Stimulated activated CD4-positive, alpha-beta T cell treated with anti-CD3 and anti-CD28 coated beads, Interleukin-12 subunit alpha, Interleukin-12 subunit beta, amount 100 ng/mL, for 48 hours (primary cell): ENCODE measurements at regions not wholly inside any gene's neighbourhood (a gene's known extent, or its start where the extent isn't known, plus 50 kb on each side); places are given as distances from the start of the nearest gene placed in this dataset.
"Not testable (repeated sequence)": the region's sequence is repeated elsewhere in the genome, so short reads cannot be mapped to it uniquely, and the experiment has no call there.

ENCODE experiments used
- DNase-seq, 3 donors: peaks; one replicate each; pipeline ENCODE4 v3.0.0-alpha.2; 2020; ENCODE audit warnings: low read depth in 2 of 3, low spot score in 1 of 3

- DNase-seq = peak; percentile 28 to 36 (median 30)
Measured at GRCh38 chr6:149234051-149234962, 83.2 kb upstream of the TAB2 start.

GRCh38 chr6:149235130-149235561 lies 82.4 kb upstream of the TAB2 start:
- DNase-seq = no peak

- no peak for DNase-seq
Measured at GRCh38 chr6:149236589-149236988, 80.9 kb upstream of the TAB2 start.

GRCh38 chr6:149237464-149237863 lies 80.0 kb upstream of the TAB2 start:
- no peak for DNase-seq

GRCh38 chr6:149239573-149240209 lies 77.8 kb upstream of the TAB2 start:
- DNase-seq = no peak

GRCh38 chr6:149242883-149243282 lies 74.6 kb upstream of the TAB2 start:
- no peak for DNase-seq

GRCh38 chr6:149244105-149244504 lies 73.4 kb upstream of the TAB2 start:
- DNase-seq = no peak

GRCh38 chr6:149246691-149247384 lies 70.7 kb upstream of the TAB2 start:
- DNase-seq = no peak

- no peak for DNase-seq
Measured at GRCh38 chr6:149247385-149247763, 70.1 kb upstream of the TAB2 start.

GRCh38 chr6:149248263-149248662 lies 69.2 kb upstream of the TAB2 start:
- DNase-seq = not testable (repeated sequence)

GRCh38 chr6:149248693-149249369 lies 68.7 kb upstream of the TAB2 start:
- DNase-seq = no peak

GRCh38 chr6:149249370-149250357 lies 67.8 kb upstream of the TAB2 start:
- DNase-seq = no peak

- DNase-seq = no peak
Measured at GRCh38 chr6:149250951-149251350, 66.6 kb upstream of the TAB2 start.

- DNase-seq = no peak
Measured at GRCh38 chr6:149252622-149253021, 64.9 kb upstream of the TAB2 start.

- DNase-seq = no peak
Measured at GRCh38 chr6:149254253-149254652, 63.3 kb upstream of the TAB2 start.

GRCh38 chr6:149259753-149260152 lies 57.8 kb upstream of the TAB2 start:
- no peak for DNase-seq

- DNase-seq = no peak
Measured at GRCh38 chr6:149260214-149260874, 57.2 kb upstream of the TAB2 start.

- no peak for DNase-seq
Measured at GRCh38 chr6:149261364-149262040, 56.0 kb upstream of the TAB2 start.

GRCh38 chr6:149263321-149263720 lies 54.2 kb upstream of the TAB2 start:
- DNase-seq = no peak
